ENCODE measurements at regions not wholly inside any gene's neighbourhood (a gene's known extent, or its start where the extent isn't known, plus 50 kb on each side); places are given as distances from the start of the nearest gene placed in this dataset.

- no peak for TF ChIP-seq CTCF (IDR thresholded peaks at IDR 0.05; ENCODE audit: extremely low read depth in 1 of 2, insufficient read depth in 1 of 2, low read depth in 1 of 2, low read length in 2 of 2)
- TF ChIP-seq POLR2A (IDR thresholded peaks at IDR 0.05; ENCODE audit: low read depth, low read length): no peak
- no peak for TF ChIP-seq MAX (IDR thresholded peaks at IDR 0.05; ENCODE audit: insufficient read depth, insufficient read length)
- TF ChIP-seq POLR2AphosphoS5 (IDR thresholded peaks at IDR 0.05; ENCODE audit: insufficient read depth, low read depth, low read length): no peak
- TF ChIP-seq MYC (IDR thresholded peaks at IDR 0.05; ENCODE audit: low read depth, low read length): no peak
- no peak for TF ChIP-seq FOS (IDR thresholded peaks at IDR 0.05; ENCODE audit: borderline replicate concordance, insufficient read depth, low read length)
Measured at GRCh38 chr5:167339205-167339604, 952.2 kb upstream of the WWC1 start.

Data from endothelial cell of umbilical vein (primary cell).